ENCODE measurements at regions not wholly inside any gene's neighbourhood (a gene's known extent, or its start where the extent isn't known, plus 50 kb on each side); places are given as distances from the start of the nearest gene placed in this dataset.

GRCh38 chr15:77843546-77843945, 210.8 kb upstream of the LINGO1 start:
- no peak overlapping the region for H2AFZ ChIP-seq (ENCODE audit: low read length)
- H3K27ac ChIP-seq (ENCODE audit: insufficient read depth, low read length), result no peak overlapping the region
- no peak for DNase-seq (ENCODE audit: low read depth in 2 of 2)
- H3K4me3 ChIP-seq (replicated peaks in 1 of 4; ENCODE audit: control extremely low read depth in 1 of 4, insufficient read depth in 1 of 4, low read depth in 3 of 4, low read length in 4 of 4), result no peak overlapping the region
- no peaks in the 10 kb centered on the region for H3K36me3 ChIP-seq (ENCODE audit: control insufficient read depth, insufficient read depth, low read length)
- H3K27me3 ChIP-seq (ENCODE audit: control insufficient read depth, insufficient read depth, low read length), result no peaks in the 10 kb centered on the region
- no peaks in the 10 kb centered on the region for H3K9me3 ChIP-seq (ENCODE audit: control insufficient read depth, insufficient read depth, low read depth, low read length)
- H3K4me1 ChIP-seq (ENCODE audit: control insufficient read depth, extremely low read depth, insufficient read depth, low read length), result no peaks in the 10 kb centered on the region
- H3K4me2 ChIP-seq (ENCODE audit: extremely low read depth, insufficient read depth, low read length), result no peak overlapping the region
- TF ChIP-seq CTCF (conservative IDR thresholded peaks at IDR 0.05 in 1 of 2, IDR thresholded peaks at IDR 0.05 in 1 of 2; ENCODE audit: low read depth in 1 of 2, low read length in 2 of 2) (no peak), EZH2 (IDR thresholded peaks at IDR 0.05; ENCODE audit: low read length, missing control alignments) (no peak)
- H3K79me2 ChIP-seq (ENCODE audit: control insufficient read depth, insufficient read depth, low read length), result no peaks in the 10 kb centered on the region
- H3K9ac ChIP-seq (ENCODE audit: insufficient read depth, low read length), result no peak overlapping the region
- no peaks in the 10 kb centered on the region for H4K20me1 ChIP-seq (ENCODE audit: control insufficient read depth, extremely low read depth, insufficient read depth, low read length)

GRCh38 chr15:77840991-77841775, 208.5 kb upstream of the LINGO1 start:
- Histone ChIP-seq H3K4me2 (ENCODE audit: extremely low read depth, insufficient read depth, low read length) (no peak overlapping the region), H3K4me1 (ENCODE audit: control insufficient read depth, extremely low read depth, insufficient read depth, low read length) (no peaks in the 10 kb centered on the region), H3K4me3 (replicated peaks in 1 of 4; ENCODE audit: control extremely low read depth in 1 of 4, insufficient read depth in 1 of 4, low read depth in 3 of 4, low read length in 4 of 4) (no peak overlapping the region), H3K9ac (ENCODE audit: insufficient read depth, low read length) (no peak overlapping the region), H3K79me2 (ENCODE audit: control insufficient read depth, insufficient read depth, low read length) (no peaks in the 10 kb centered on the region), H3K36me3 (ENCODE audit: control insufficient read depth, insufficient read depth, low read length) (no peaks in the 10 kb centered on the region), H3K27me3 (ENCODE audit: control insufficient read depth, insufficient read depth, low read length) (peaks cover 3% of the 10 kb centered on the region), H2AFZ (ENCODE audit: low read length) (no peak overlapping the region), H3K27ac (ENCODE audit: insufficient read depth, low read length) (no peak overlapping the region), H3K9me3 (ENCODE audit: control insufficient read depth, insufficient read depth, low read depth, low read length) (no peaks in the 10 kb centered on the region), H4K20me1 (ENCODE audit: control insufficient read depth, extremely low read depth, insufficient read depth, low read length) (no peaks in the 10 kb centered on the region)
- peak; percentile 56 to 96 for DNase-seq (ENCODE audit: low read depth in 2 of 2)
- TF ChIP-seq EZH2 (IDR thresholded peaks at IDR 0.05; ENCODE audit: low read length, missing control alignments) (no peak), CTCF (conservative IDR thresholded peaks at IDR 0.05 in 1 of 2, IDR thresholded peaks at IDR 0.05 in 1 of 2; ENCODE audit: low read depth in 1 of 2, low read length in 2 of 2) (no peak)

GRCh38 chr15:77839970-77840905, 207.5 kb upstream of the LINGO1 start:
- H3K27me3 ChIP-seq (ENCODE audit: control insufficient read depth, insufficient read depth, low read length), result peaks cover 3% of the 10 kb centered on the region
- no peak overlapping the region for H3K4me2 ChIP-seq (ENCODE audit: extremely low read depth, insufficient read depth, low read length)
- no peaks in the 10 kb centered on the region for H3K79me2 ChIP-seq (ENCODE audit: control insufficient read depth, insufficient read depth, low read length)

More at GRCh38 chr15:77839970-77840905, 207.5 kb upstream of the LINGO1 start:
- no peak for DNase-seq (ENCODE audit: low read depth in 2 of 2)
- no peaks in the 10 kb centered on the region for H3K36me3 ChIP-seq (ENCODE audit: control insufficient read depth, insufficient read depth, low read length)
- H3K27ac ChIP-seq (ENCODE audit: insufficient read depth, low read length), result no peak overlapping the region
- H3K9ac ChIP-seq (ENCODE audit: insufficient read depth, low read length), result no peak overlapping the region
- no peak overlapping the region for H3K4me3 ChIP-seq (replicated peaks in 1 of 4; ENCODE audit: control extremely low read depth in 1 of 4, insufficient read depth in 1 of 4, low read depth in 3 of 4, low read length in 4 of 4)
- TF ChIP-seq EZH2 (IDR thresholded peaks at IDR 0.05; ENCODE audit: low read length, missing control alignments) (no peak), CTCF (conservative IDR thresholded peaks at IDR 0.05 in 1 of 2, IDR thresholded peaks at IDR 0.05 in 1 of 2; ENCODE audit: low read depth in 1 of 2, low read length in 2 of 2) (no peak)
- no peak overlapping the region for H2AFZ ChIP-seq (ENCODE audit: low read length)
- no peaks in the 10 kb centered on the region for H3K9me3 ChIP-seq (ENCODE audit: control insufficient read depth, insufficient read depth, low read depth, low read length)
- H4K20me1 ChIP-seq (ENCODE audit: control insufficient read depth, extremely low read depth, insufficient read depth, low read length), result no peaks in the 10 kb centered on the region
- H3K4me1 ChIP-seq (ENCODE audit: control insufficient read depth, extremely low read depth, insufficient read depth, low read length), result no peaks in the 10 kb centered on the region
